ENCODE measurements at regions not wholly inside any gene's neighbourhood (a gene's known extent, or its start where the extent isn't known, plus 50 kb on each side); places are given as distances from the start of the nearest gene placed in this dataset.
A peak's percentile ranks its signal among the peaks of the same experiment; 100 is the strongest.
"Not testable (repeated sequence)": the region's sequence is repeated elsewhere in the genome, so short reads cannot be mapped to it uniquely, and the experiment has no call there.

DNA sequence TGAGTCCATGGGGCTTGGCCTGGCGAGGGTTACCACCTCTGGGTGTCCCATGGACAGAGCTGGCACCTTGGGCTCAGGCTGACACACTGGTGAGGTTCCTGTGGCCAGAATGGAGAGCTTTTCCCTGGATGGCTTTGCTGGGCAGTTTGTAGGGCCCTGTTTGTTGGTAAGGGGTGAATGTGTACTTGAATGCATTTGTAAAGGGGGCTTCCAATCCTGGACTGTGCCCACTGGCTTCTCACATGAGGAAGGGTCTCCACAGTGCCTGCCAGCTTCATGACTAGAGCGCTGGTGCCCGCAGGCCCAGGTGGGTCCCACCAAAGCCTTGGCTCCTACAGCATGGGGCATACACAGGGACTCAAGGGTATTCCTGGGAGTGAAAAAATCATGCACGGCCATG is 103.5 kb upstream of the SIX2 start:
- Mint-ChIP-seq H3K4me1 (ENCODE audit: low read depth in 2 of 2) (no peaks in the 10 kb centered on the region), H3K27ac (no peak overlapping the region), H3K4me3 (no peak overlapping the region), H3K27me3 (peaks cover 6 to 11% of the 10 kb centered on the region in 2 donors), H3K9me3 (no peaks in the 10 kb centered on the region), H3K36me3 (no peaks in the 10 kb centered on the region)
- DNase-seq (ENCODE audit: low spot score) (no peak), ATAC-seq (no peak)

DNA sequence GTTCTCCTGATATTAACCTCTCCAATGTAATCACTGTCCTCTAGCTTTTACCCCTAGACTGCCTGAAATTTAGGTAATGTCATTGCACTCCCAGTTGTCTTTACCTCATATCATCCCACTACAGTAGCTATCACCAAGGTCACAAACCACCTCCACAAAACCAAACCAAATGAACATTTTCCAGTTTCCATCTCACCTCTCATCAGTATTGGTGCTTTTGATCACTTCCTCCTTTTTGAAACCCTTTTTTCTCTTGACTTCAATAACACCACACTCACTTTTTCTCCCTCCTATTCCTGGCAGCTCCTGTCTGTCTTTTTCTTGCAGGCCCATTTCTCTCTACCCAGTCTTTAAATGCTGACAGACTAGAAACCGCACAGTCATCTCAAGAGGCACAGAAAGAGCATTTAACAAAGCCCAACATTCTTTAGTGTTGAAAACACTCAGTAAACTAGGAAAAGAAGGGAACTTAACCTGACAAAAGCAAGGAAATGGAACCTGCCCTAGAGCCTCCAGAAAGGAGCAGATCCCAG is 95.9 kb upstream of the SIX2 start:
- Mint-ChIP-seq H3K4me3 (no peak overlapping the region), H3K9me3 (no peaks in the 10 kb centered on the region)
- no peak for DNase-seq (ENCODE audit: low spot score)

DNA sequence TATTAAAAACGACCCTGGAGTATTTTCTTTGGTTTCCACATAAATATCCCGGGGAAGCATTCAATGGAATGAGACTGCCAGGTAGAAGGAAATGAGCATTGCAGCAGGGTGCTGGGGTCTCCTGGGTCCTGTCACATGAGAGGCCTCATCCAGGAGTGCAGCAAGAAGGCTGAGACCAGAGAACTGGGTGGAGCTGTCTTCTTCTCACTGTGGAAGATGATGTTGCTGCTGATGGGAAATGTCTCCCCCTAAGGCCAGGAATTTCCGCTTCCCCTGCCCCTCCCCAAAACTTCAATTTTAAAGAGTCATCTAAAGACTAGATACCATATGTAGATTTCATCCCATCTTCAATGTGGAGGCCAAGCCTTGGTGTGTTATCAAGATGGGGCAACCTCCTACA is 95.2 kb upstream of the SIX2 start:
- ATAC-seq (no peak), DNase-seq (ENCODE audit: low spot score) (no peak)
- Mint-ChIP-seq H3K36me3 (no peaks in the 10 kb centered on the region), H3K27me3 (peaks cover 19 to 38% of the 10 kb centered on the region in 2 donors), H3K9me3 (no peaks in the 10 kb centered on the region), H3K4me3 (no peak overlapping the region), H3K27ac (no peak overlapping the region), H3K4me1 (ENCODE audit: low read depth in 2 of 2) (no peaks in the 10 kb centered on the region)

More for the DNA sequence above, 95.9 kb upstream of the SIX2 start:
- Mint-ChIP-seq H3K36me3 (no peaks in the 10 kb centered on the region), H3K27me3 (peaks cover 19 to 38% of the 10 kb centered on the region in 2 donors), H3K27ac (no peak overlapping the region), H3K4me1 (ENCODE audit: low read depth in 2 of 2) (no peaks in the 10 kb centered on the region)
- no peak for ATAC-seq

DNA sequence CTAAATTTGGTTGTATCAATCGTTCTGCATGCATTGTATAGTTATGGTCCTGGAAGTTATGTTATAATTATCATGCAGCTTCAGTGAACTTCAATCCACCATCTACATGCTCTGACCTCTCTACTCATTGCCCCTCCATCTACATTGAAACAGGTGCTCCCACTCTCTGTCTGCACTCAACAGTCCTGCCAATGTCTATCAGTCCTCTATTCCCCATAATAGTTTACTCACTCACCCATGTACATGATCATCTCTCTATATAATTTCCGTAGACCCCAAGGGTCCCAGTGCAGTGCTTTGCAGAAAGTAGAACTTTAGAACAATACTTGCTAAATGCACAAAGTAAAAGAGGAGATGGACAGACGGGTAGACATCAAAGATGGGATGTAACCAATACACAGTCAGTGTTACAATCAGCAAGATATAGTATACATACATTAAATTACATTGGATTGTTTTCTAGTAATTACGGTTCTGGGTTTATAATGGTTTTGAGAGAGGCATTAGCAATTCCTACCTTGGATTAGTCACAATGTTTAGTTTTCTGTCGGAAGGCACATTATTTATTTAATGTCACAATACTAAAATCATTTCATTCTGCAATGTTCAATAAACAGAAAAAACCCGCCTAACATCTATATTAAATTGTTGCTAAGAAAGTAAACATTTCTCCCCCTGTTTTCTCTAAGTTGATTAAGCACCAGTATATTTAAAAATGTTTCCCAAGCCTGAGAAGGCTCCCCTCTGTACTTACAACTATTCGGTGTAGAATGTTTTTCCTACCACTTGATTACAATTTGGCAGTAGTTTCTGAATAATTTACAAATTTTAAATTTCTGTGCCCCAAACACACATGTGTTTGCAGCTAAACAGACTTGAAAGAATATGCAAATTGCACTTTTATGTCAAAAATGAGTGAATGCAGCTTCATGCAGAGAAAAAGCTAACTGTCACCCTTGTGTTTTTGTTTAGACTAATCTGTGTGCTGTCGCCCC is 94.4 kb upstream of the SIX2 start:
- H3K9me3 Mint-ChIP-seq = no peaks in the 10 kb centered on the region
- H3K36me3 Mint-ChIP-seq = no peaks in the 10 kb centered on the region
- ATAC-seq = no peak
- no peak for DNase-seq (ENCODE audit: low spot score)
- H3K4me1 Mint-ChIP-seq (ENCODE audit: low read depth in 2 of 2) = no peaks in the 10 kb centered on the region
- H3K27me3 Mint-ChIP-seq = peaks cover 19 to 36% of the 10 kb centered on the region in 2 donors
- H3K27ac Mint-ChIP-seq = no peak overlapping the region
- H3K4me3 Mint-ChIP-seq = no peak overlapping the region

DNA sequence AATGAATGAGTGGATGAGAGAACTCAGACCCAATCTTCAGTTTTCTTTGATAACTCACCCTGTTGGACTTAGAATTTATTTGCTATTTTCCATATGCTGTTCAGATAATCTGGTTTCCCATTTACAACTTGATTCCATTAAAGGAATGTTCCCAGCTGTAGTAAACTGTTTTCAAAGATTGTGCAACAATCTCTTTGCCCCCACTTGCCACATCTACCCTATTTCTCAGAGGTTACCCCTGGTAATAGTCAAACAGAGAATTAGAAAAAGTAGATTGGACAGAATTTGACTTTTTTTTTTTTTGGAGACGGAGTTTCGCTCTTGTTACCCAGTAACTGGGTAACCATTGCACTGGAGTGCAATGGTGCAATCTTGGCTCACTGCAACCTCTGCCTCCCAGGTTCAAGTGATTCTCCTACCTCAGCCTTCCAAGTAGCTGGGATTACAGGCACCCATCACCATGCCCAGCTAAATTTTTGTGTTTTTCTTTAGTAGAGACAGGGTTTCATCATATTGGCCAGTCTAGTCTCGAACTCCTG is 93.4 kb upstream of the SIX2 start:
- peaks cover 13 to 29% of the 10 kb centered on the region in 2 donors for H3K27me3 Mint-ChIP-seq
- no peak overlapping the region for H3K27ac Mint-ChIP-seq
- H3K9me3 Mint-ChIP-seq = no peaks in the 10 kb centered on the region
- no peaks in the 10 kb centered on the region for H3K36me3 Mint-ChIP-seq
- DNase-seq (ENCODE audit: low spot score) = no peak
- no peak for ATAC-seq
- no peaks in the 10 kb centered on the region for H3K4me1 Mint-ChIP-seq (ENCODE audit: low read depth in 2 of 2)
- H3K4me3 Mint-ChIP-seq = no peak overlapping the region

DNA sequence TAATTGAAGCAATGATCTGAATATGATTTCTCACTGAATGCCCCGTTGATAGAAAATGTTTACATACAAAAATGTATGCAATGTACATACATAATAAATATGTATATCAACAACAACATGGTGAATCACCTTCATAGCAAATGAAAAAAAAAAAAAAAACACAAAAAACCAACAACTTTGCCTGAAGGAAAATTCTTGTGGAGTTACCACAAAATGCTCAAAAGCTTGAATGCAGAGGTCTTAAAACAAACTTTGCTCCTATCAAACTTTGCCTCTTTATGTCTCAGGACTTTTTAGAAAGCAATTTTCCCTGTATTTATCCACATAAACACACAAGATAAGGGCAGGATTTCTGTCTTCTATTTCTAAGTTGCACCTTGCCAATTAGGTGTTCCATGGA is 92.9 kb upstream of the SIX2 start:
- H3K9me3 Mint-ChIP-seq = no peaks in the 10 kb centered on the region
- ATAC-seq (no peak), DNase-seq (ENCODE audit: low spot score) (no peak)
- H3K4me1 Mint-ChIP-seq (ENCODE audit: low read depth in 2 of 2) = no peaks in the 10 kb centered on the region
- H3K36me3 Mint-ChIP-seq = no peaks in the 10 kb centered on the region
- no peak overlapping the region for H3K27ac Mint-ChIP-seq
- H3K27me3 Mint-ChIP-seq = peaks cover 13 to 28% of the 10 kb centered on the region in 2 donors
- H3K4me3 Mint-ChIP-seq = no peak overlapping the region

DNA sequence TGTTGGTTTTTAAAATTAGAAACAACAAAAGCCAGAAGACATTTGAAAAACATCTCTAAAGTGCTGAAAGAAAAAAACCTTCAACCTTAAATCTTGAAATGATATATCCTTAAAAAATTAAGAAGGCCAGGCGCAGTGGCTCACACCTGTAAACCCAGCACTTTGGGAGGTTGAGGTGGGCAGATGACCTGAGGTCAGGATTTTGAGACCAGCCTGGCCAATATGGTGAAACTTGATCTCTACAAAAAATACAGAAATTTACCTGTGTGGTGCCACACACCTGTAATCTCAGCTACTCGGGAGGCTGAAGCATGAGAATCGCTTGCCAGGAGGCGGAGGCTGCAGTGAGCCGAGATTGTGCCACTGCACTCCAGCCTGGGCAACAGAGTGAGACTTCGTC is 87.7 kb upstream of the SIX2 start:
- Mint-ChIP-seq H3K27me3 (peaks cover 16 to 40% of the 10 kb centered on the region in 2 donors), H3K4me3 (no peak overlapping the region), H3K36me3 (no peaks in the 10 kb centered on the region), H3K27ac (no peak overlapping the region), H3K4me1 (ENCODE audit: low read depth in 2 of 2) (no peaks in the 10 kb centered on the region), H3K9me3 (no peaks in the 10 kb centered on the region)
- ATAC-seq = no peak
- DNase-seq (ENCODE audit: low spot score) = no peak

DNA sequence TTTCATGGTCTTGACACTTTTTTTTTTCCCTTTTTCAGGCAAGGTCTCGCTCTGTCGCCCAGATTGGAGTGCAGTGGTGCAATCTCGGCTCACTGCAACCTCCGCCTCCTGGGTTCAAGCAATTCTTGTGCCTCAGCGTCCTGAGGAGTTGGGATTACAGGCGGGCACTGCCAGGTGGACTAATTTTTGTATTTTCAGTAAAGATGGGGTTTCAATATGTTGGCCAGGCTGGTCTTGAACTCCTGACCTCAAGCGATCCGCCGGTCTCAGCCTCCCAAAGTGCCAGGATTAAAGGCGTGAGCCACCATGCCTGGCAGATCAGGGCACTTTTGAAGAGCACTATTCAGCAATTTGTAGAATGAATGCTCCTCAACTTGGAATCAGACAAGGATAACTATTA is 86.8 kb upstream of the SIX2 start:
- peaks cover 16 to 40% of the 10 kb centered on the region in 2 donors for H3K27me3 Mint-ChIP-seq
- DNase-seq (ENCODE audit: low spot score); H3K27ac Mint-ChIP-seq; H3K4me3 Mint-ChIP-seq; ATAC-seq; H3K9me3 Mint-ChIP-seq; H3K4me1 Mint-ChIP-seq (ENCODE audit: low read depth in 2 of 2); H3K36me3 Mint-ChIP-seq: not testable (repeated sequence)

DNA sequence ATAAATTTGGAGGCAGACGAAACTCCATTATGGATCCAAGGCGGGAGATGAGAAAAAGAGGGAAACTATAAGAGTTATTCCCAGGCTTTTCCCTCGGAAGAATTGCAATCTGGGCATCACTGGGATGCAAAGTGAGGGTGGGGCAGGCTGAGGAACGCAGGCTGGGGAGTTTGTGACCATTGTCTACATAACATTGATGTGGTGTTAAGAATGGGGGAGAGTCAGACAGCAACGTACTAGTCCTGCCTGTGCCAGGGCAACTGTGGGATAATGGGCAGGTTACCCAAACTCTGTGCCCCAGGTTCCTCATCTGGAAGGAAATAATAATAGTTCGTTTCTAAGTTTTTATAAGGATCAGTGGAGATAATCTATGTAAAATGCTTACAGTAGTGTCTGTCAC is 84.4 kb upstream of the SIX2 start:
- Mint-ChIP-seq H3K4me3 (no peak overlapping the region), H3K36me3 (no peaks in the 10 kb centered on the region), H3K27ac (no peak overlapping the region), H3K4me1 (ENCODE audit: low read depth in 2 of 2) (no peaks in the 10 kb centered on the region), H3K27me3 (peaks cover 22 to 46% of the 10 kb centered on the region in 2 donors), H3K9me3 (no peaks in the 10 kb centered on the region)
- ATAC-seq = no peak
- DNase-seq (ENCODE audit: low spot score) = no peak

DNA sequence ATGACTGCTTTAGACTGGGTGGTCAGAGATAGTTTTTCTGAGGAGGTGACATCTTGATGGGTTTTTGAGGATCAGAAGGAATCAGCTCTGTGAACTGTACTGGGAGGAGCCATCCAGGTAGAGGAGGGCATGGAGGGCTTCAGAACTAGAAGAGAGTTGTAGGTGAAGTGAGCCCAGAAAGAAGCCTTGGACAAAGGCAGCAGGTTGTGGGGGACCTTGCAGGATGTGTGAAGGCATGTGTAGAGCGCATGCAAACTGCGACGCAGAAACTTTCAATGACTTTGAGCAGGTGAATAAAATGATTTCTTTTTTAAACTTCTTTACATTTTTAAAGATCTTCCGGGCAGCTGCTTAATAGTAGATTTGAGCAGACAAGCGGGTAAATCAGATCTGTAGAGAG is 83.9 kb upstream of the SIX2 start:
- Mint-ChIP-seq H3K36me3 (no peaks in the 10 kb centered on the region), H3K9me3 (no peaks in the 10 kb centered on the region), H3K27me3 (peaks cover 22 to 46% of the 10 kb centered on the region in 2 donors), H3K4me1 (ENCODE audit: low read depth in 2 of 2) (no peaks in the 10 kb centered on the region), H3K27ac (no peak overlapping the region), H3K4me3 (no peak overlapping the region)
- DNase-seq (ENCODE audit: low spot score) = no peak
- ATAC-seq = no peak

DNA sequence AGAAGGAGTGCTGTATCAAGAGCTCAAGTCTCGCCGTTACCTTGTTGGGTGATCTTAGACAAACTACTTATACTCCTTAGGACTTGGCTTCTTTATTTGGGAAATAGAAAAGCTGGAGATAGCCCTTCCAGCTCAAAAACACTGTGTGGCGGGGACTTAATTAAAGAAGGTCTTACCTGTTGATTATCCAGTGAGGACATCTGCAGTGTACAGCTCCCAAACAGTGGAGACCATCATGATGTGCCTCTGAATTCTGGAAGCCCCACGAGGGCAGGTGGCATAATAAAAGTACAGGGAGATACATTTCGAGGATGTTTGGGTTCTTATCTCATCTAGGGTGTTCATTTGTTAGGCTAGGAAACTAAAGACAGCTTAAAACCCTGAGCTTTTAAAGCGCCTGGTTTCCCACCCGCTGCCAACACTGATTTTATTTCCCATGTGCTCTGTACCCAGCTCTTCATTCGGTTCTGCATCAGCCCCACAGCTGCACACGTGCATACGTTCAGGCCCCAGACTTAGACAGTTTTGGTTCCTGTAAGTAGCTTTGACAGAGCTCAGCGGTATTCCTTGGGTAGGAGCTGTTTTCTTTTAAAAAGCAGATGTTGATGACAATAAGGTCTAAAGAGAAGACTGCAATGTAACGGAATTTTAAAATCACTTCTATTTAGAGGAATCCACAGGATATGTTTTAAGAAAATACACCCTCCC is 80.5 kb upstream of the SIX2 start:
- H3K27me3 Mint-ChIP-seq = peaks cover 19 to 21% of the 10 kb centered on the region in 2 donors
- H3K36me3 Mint-ChIP-seq = no peaks in the 10 kb centered on the region
- DNase-seq (ENCODE audit: low spot score) (no peak), ATAC-seq (no peak)
- H3K27ac Mint-ChIP-seq = no peak overlapping the region
- no peaks in the 10 kb centered on the region for H3K9me3 Mint-ChIP-seq
- no peaks in the 10 kb centered on the region for H3K4me1 Mint-ChIP-seq (ENCODE audit: low read depth in 2 of 2)
- H3K4me3 Mint-ChIP-seq = no peak overlapping the region

DNA sequence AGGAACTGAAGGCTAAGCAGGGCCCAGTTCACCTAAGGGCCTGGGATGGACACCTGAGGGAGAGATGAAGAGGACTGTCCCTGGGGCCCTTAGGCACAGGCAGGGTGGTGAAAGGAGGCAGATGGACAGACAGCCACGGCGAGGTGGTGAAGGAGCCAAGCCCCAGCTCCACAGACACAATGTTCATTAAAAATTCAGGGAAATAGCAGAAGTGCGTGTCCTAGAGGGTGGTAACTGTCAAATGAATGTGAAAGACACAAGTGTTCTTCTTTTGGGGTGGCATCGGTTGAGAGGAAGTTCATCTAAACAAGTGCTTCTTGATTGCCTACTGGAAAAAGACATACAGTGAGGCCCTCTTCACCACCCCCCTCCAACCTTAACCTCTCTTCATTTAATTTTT is 76.2 kb upstream of the SIX2 start:
- H3K9me3 Mint-ChIP-seq = no peaks in the 10 kb centered on the region
- H3K4me3 Mint-ChIP-seq = no peak overlapping the region
- H3K27ac Mint-ChIP-seq = no peak overlapping the region
- ATAC-seq = peak in 1 of 2 donors; percentile 8
- H3K27me3 Mint-ChIP-seq = peaks cover 12 to 13% of the 10 kb centered on the region in 2 donors
- no peak for DNase-seq (ENCODE audit: low spot score)
- H3K36me3 Mint-ChIP-seq = no peaks in the 10 kb centered on the region
- no peaks in the 10 kb centered on the region for H3K4me1 Mint-ChIP-seq (ENCODE audit: low read depth in 2 of 2)

DNA sequence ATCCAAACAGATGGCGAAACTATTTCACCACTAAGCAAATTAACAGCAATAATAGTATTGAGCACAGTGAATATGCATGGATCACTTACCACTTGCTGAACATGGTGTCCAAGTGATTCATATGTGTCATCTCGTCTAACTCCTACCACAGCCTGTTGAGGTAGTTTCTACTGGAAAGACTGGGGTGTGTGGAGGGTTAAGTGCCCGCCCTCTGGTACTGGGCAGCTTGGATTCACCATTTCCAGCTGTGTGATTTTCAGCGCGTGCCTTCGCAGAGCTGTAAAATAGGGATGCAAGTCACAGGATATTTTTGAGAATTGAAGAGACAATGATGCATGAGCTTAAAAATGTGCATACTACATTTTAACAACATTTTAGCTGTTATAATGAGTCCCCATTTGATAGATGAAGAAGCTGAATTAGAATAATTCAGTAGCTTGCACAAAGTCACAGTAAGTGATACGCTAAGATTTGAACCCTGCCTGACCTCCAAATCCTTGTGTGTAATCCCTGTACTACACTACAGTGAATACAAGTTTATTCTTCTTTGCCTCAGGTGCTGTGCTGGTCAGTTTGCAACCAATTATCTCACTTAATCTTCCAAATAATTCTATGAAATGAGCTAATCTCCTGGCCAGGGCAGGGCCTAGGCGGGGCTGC is 75.2 kb upstream of the SIX2 start:
- Mint-ChIP-seq H3K27me3 (peaks cover 11 to 12% of the 10 kb centered on the region in 2 donors), H3K4me3 (no peak overlapping the region), H3K4me1 (ENCODE audit: low read depth in 2 of 2) (no peaks in the 10 kb centered on the region), H3K36me3 (no peaks in the 10 kb centered on the region), H3K9me3 (no peaks in the 10 kb centered on the region), H3K27ac (no peak overlapping the region)
- peak in 1 of 2 donors; percentile 36 for ATAC-seq
- no peak for DNase-seq (ENCODE audit: low spot score)

Measured in natural killer cell treated with Interleukin-12 subunit alpha and Interleukin-12 subunit beta and Interleukin-15 and Interleukin-18, amount 100 ng/mL, for 72 hours (primary cell).